RWPE2 (cell line): ENCODE measurements at regions not wholly inside any gene's neighbourhood (a gene's known extent, or its start where the extent isn't known, plus 50 kb on each side); places are given as distances from the start of the nearest gene placed in this dataset.

Experiments used
- ATAC-seq: fragments of 200-7000 bp; cut with Tn5 transposase; 3 replicates; pipeline ENCODE4 v1.9.1; 2021; ENCODE audit warnings: low read depth
- DNase-seq: peaks from one replicate; pipeline ENCODE4 v3.0.0-alpha.2; 2020; ENCODE audit warnings: low spot score
- H3K27ac ChIP-seq: fragments of 450-650 bp; 2 replicates; pipeline ENCODE4 v1.5.1; 2017; ENCODE audit warnings: mild to moderate bottlenecking; ENCODE audit not compliant: poor library complexity, severe bottlenecking
- H3K27me3 ChIP-seq: fragments of 250-450 bp; sonication (Bioruptor Pico); 2 replicates; pipeline ENCODE4 v1.5.1; 2021; ENCODE audit warnings: mild to moderate bottlenecking, moderate library complexity; ENCODE audit not compliant: insufficient read depth, poor library complexity, severe bottlenecking
- H3K36me3 ChIP-seq: fragments of 250-450 bp; sonication (Bioruptor Pico); 2 replicates; pipeline ENCODE4 v1.5.1; 2020; ENCODE audit warnings: low read depth, mild to moderate bottlenecking, moderate library complexity
- H3K4me1 ChIP-seq: fragments of 250-450 bp; sonication (Bioruptor Pico); 2 replicates; pipeline ENCODE4 v1.5.1; 2021; ENCODE audit warnings: mild to moderate bottlenecking, moderate library complexity; ENCODE audit not compliant: insufficient read depth, poor library complexity, severe bottlenecking
- H3K4me3 ChIP-seq: fragments of 250-450 bp; sonication (Bioruptor Pico); 2 replicates; pipeline ENCODE4 v1.5.1; 2021; ENCODE audit warnings: mild to moderate bottlenecking, moderate library complexity; ENCODE audit not compliant: severe bottlenecking
- H3K9me3 ChIP-seq: fragments of 250-450 bp; sonication (Bioruptor Pico); 2 replicates; pipeline ENCODE4 v1.5.1; 2021; ENCODE audit warnings: mild to moderate bottlenecking, moderate library complexity; ENCODE audit not compliant: severe bottlenecking
- CTCF ChIP-seq: fragments of 450-650 bp; IDR thresholded peaks from one replicate; pipeline ENCODE4 v1.5.1; 2017; ENCODE audit warnings: mild to moderate bottlenecking, moderate library complexity; ENCODE audit not compliant: poor library complexity, severe bottlenecking

DNA sequence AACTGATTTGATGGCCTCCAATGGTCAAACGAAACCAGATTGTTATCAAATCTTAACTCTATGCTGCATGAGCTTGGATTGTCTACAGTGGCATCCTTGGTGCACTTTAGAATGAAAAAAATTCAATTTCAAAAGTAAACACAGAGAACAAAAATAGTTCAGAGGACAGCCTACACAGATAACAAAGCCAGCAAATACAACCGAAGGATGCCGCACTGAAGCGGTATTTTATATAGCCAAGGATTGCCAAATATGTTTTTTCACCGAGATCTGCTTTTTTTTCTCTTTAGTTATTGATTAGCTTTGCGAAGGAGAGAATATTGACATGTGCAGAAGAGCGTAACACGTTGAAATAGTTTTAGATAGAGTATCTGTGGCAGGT is 72.0 kb downstream of the SLC4A3 start:
- no peak for ATAC-seq
- H3K27ac ChIP-seq: peak overlapping the region; percentile 31
- DNase-seq: no peak
- no peak for TF ChIP-seq CTCF
- H3K27me3 ChIP-seq: no peaks in the 10 kb centered on the region
- no peaks in the 10 kb centered on the region for H3K9me3 ChIP-seq
- no peak overlapping the region for H3K4me3 ChIP-seq
- H3K4me1 ChIP-seq: peaks cover 37% of the 10 kb centered on the region
- no peaks in the 10 kb centered on the region for H3K36me3 ChIP-seq

DNA sequence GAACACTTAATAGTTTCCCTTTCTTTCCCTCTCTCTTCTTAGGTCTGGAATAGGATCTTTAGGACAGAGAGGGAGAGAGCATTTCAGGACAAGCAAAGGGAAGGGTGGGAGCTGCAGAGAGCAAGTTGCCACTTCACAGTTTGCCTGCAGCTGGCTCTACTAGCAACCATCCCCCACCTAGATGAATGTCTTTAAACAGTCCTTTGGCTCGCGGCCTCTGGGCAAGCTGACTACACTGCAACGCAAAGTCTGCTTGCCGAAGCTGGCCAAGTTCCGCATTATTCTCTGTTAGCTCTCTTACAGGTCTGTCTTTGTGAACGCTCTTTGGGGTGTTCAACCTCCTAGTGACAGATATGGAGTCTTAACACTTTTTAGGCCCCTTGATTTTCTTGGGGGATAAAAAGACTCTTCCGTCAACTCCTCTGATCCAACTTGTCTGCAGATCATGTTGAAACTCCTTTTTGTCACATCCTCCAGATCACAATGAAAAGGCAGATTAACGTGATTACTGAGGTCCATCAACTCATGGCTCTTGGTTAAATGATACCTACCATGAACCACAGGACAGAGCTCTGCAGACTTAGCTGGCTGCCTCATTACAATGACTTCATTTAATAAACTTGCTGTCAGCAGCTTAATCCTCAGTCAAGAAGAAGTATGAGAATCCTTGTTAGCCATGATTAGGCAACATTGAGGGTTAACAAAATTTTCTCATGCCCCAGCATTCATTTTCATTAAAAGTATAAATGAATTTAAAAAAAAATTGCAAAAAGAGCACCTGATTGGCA is 74.6 kb downstream of the SLC4A3 start:
- H3K27me3 ChIP-seq: no peaks in the 10 kb centered on the region
- ATAC-seq: no peak

DNA sequence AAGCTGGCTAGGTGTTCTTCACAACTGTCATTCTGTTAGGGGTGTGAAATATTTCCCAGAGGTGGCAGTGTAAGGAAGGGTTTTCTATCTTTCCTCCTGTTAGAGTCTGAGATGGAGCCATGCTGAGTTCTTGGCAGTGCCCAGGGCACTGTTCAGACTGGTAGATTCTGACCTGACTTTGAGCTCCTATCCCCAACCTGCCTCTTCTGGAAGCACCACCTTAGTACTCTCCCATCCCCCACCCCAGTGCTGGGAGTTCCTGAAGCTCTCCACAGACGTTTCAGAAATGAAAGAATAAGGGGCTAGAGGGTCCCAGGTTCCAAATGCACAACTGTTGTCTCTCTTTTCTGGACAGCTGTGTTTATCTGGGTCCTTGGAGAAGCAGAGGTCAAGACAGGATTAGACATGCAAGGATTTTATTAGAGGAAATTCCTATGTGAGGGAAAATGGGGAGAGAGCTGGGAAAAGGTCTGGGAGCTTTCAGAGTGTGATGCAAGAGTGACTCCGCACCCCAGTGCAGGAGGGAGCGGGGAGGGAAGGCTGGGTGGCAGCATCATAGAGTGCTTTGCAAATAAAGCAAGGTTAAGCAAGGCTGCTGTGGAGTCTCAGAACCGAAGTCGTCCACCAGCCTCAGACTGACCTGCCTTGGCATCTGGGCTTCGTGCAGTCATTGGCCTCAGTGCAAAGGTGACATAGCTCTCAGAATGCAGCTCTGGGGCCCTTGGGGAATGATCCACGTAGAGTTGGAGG is 75.5 kb downstream of the SLC4A3 start:
- DNase-seq: peak; percentile 80
- no peaks in the 10 kb centered on the region for H3K27me3 ChIP-seq
- peak overlapping the region; percentile 64 for H3K27ac ChIP-seq
- no peak overlapping the region for H3K4me3 ChIP-seq
- ATAC-seq: peak; percentile 87
- peaks cover 54% of the 10 kb centered on the region for H3K4me1 ChIP-seq
- no peak for TF ChIP-seq CTCF
- H3K9me3 ChIP-seq: no peaks in the 10 kb centered on the region
- H3K36me3 ChIP-seq: no peaks in the 10 kb centered on the region

More for the DNA sequence above, 74.6 kb downstream of the SLC4A3 start:
- no peak for DNase-seq
- no peak for TF ChIP-seq CTCF
- H3K36me3 ChIP-seq: no peaks in the 10 kb centered on the region
- no peaks in the 10 kb centered on the region for H3K9me3 ChIP-seq
- no peak overlapping the region for H3K4me3 ChIP-seq
- peak overlapping the region; percentile 64 for H3K27ac ChIP-seq
- peaks cover 45% of the 10 kb centered on the region for H3K4me1 ChIP-seq

- ATAC-seq: no peak
Measured at GRCh38 chr2:219704878-219705277, 77.4 kb downstream of the SLC4A3 start.

More at GRCh38 chr2:219704878-219705277, 77.4 kb downstream of the SLC4A3 start:
- Histone ChIP-seq H3K4me3 (no peak overlapping the region), H3K27me3 (no peaks in the 10 kb centered on the region), H3K4me1 (peaks cover 44% of the 10 kb centered on the region), H3K27ac (no peak overlapping the region), H3K9me3 (no peaks in the 10 kb centered on the region), H3K36me3 (no peaks in the 10 kb centered on the region)
- TF ChIP-seq CTCF: no peak
- no peak for DNase-seq
